Esophagus squamous epithelium (tissue), 5 donors: ENCODE measurements at regions not wholly inside any gene's neighbourhood (a gene's known extent, or its start where the extent isn't known, plus 50 kb on each side); places are given as distances from the start of the nearest gene placed in this dataset.

Source experiments
- DNase-seq: peaks from one replicate; lab custom pipeline; 2025; lab: John Stamatoyannopoulos, UW
- H3K27ac ChIP-seq, 4 donors: fragments of 200-600 bp; sonication (generic); one replicate each; pipeline ENCODE4 v1.5.1; 2016 to 2019; ENCODE audit warnings: mild to moderate bottlenecking in 1 of 4
- H3K27me3 ChIP-seq, 4 donors: fragments of 200-600 bp; sonication (generic); 1 replicate in 3 of 4; 2 replicates in 1 of 4; pipeline versions ENCODE4 v1.5.1 to v1.6.0; 2017 to 2021; ENCODE audit warnings: antibody characterized with exemption in 1 of 4
- H3K36me3 ChIP-seq, 3 donors: fragments of 200-600 bp; sonication (generic); one replicate each; pipeline ENCODE4 v1.5.1; 2016 to 2019
- H3K4me1 ChIP-seq, 3 donors: fragments of 200-600 bp; sonication (generic); one replicate each; pipeline ENCODE4 v1.5.1; 2017 to 2019
- H3K4me3 ChIP-seq, 4 donors: fragments of 200-600 bp; sonication (generic); 1 replicate in 3 of 4; 2 replicates in 1 of 4; pipeline ENCODE4 v1.5.1; 2016 to 2019; ENCODE audit warnings: mild to moderate bottlenecking in 2 of 4, moderate library complexity in 1 of 4
- H3K9me3 ChIP-seq, 3 donors: fragments of 200-600 bp; sonication (generic); one replicate each; pipeline ENCODE4 v1.5.1; 2016 to 2019
- CTCF ChIP-seq, 6 experiments: fragments of 450-650 bp in 4 of 6; fragments of 200-600 bp in 2 of 6; sonication (generic) in 2 of 6; IDR thresholded peaks; one replicate each; pipeline ENCODE4 v1.5.1; 2016 to 2019; ENCODE audit warnings: antibody characterized with exemption in 6 of 6, mild to moderate bottlenecking in 4 of 6, moderate library complexity in 4 of 6
- POLR2A ChIP-seq, 4 donors: fragments of 450-650 bp; IDR thresholded peaks; one replicate each; pipeline ENCODE4 v1.6.1; 2017; ENCODE audit warnings: antibody characterized with exemption in 4 of 4, mild to moderate bottlenecking in 4 of 4, moderate library complexity in 3 of 4
- WGBS, 2 donors: methylation state at CpG; one replicate each; pipeline ENCODE4 v1.1.5; 2018; 5-methylcytosine and 5-hydroxymethylcytosine counted together
- intact Hi-C: fragments of 100-400 bp; cut with DNase I; formaldehyde crosslinking; loops from one replicate; pipeline ENCODE4 v1.15.0; 2022
- donor health status: DM: yes; HTN: yes; CAD: no.

- Histone ChIP-seq H3K9me3 (no peaks in the 10 kb centered on the region), H3K4me3 (no peak overlapping the region), H3K27ac (no peak overlapping the region), H3K4me1 (no peaks in the 10 kb centered on the region), H3K36me3 (no peaks in the 10 kb centered on the region), H3K27me3 (no peaks in the 10 kb centered on the region)
- TF ChIP-seq CTCF (IDR thresholded peaks at IDR 0.05), result no peak
- DNase-seq, result no peak
- intact Hi-C loops, result no loop called here
Measured at GRCh38 chrY:21091909-21092308, 336.0 kb downstream of the RPS4Y2 start.

GRCh38 chrY:21102507-21102906 is 346.6 kb downstream of the RPS4Y2 start:
- 71% methylated on average over 2 of the region's 2 CpGs; no CpG with 5 or more reads in 1 of the 2 donors for WGBS, 2 donors

DNA sequence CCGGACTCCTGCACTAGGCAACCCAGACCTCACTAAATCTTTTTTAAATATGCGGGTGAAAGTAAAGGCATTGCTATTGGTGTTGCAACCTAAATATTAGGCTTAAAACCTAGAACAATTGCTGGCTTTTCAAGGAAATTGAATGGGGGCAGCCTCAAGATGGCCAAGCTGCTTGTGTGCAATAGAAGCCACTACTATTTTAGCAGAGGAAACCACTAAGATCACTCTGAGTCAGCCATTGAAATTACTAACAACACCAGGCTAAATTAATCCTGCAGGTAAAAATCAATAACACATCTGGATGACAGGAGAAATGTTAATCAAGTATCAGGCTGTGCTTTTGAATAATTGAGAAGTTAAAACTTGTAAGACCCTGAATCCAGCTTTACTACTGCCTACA is 348.0 kb downstream of the RPS4Y2 start:
- TF ChIP-seq POLR2A (IDR thresholded peaks at IDR 0.05), result no peak
- TF ChIP-seq CTCF (IDR thresholded peaks at IDR 0.05), result no peak
- intact Hi-C loops, result no loop called here
- Histone ChIP-seq H3K27me3 (no peaks in the 10 kb centered on the region), H3K9me3 (no peaks in the 10 kb centered on the region), H3K27ac (no peak overlapping the region), H3K4me3 (no peak overlapping the region), H3K4me1 (no peaks in the 10 kb centered on the region), H3K36me3 (no peaks in the 10 kb centered on the region)
- 100% methylated on average over 2 of the region's 2 CpGs; no CpG with 5 or more reads in 1 of the 2 donors for WGBS, 2 donors
- DNase-seq, result no peak

More at GRCh38 chrY:21102507-21102906, 346.6 kb downstream of the RPS4Y2 start:
- H3K27me3 ChIP-seq, result no peaks in the 10 kb centered on the region
- intact Hi-C loops, result no loop called here
- no peak overlapping the region for H3K27ac ChIP-seq
- DNase-seq, result no peak
- no peaks in the 10 kb centered on the region for H3K4me1 ChIP-seq
- H3K36me3 ChIP-seq, result no peaks in the 10 kb centered on the region
- H3K4me3 ChIP-seq, result no peak overlapping the region
- H3K9me3 ChIP-seq, result no peaks in the 10 kb centered on the region
- no peak for TF ChIP-seq CTCF (IDR thresholded peaks at IDR 0.05)
- TF ChIP-seq POLR2A (IDR thresholded peaks at IDR 0.05), result no peak

DNA sequence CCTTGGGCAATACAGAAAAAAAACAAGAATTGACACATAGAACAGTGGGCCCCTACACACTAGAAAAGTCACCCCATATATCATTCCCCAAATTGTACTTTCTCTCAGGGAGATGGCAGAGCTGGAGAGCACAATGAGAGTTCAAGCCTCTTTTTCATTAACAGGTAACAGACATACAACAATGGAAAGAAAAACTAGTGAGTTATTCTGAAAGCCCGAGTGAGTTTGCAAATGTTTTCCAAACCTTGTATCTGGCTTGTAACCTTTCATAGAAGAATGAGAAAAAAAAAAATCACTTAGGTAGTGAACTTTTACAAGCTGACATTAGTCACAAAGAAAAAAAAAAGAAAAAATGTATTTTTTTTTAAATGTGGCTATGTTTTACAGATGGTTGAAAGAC is 349.6 kb downstream of the RPS4Y2 start:
- Histone ChIP-seq H3K27me3 (no peaks in the 10 kb centered on the region), H3K36me3 (no peaks in the 10 kb centered on the region), H3K27ac (no peak overlapping the region), H3K4me3 (no peak overlapping the region), H3K4me1 (no peaks in the 10 kb centered on the region), H3K9me3 (no peaks in the 10 kb centered on the region)
- TF ChIP-seq POLR2A (IDR thresholded peaks at IDR 0.05), result no peak
- TF ChIP-seq CTCF (IDR thresholded peaks at IDR 0.05), result no peak
- intact Hi-C loops, result no loop called here
- 33% methylated on average over 1 of the region's 1 CpG; no CpG with 5 or more reads in 1 of the 2 donors for WGBS, 2 donors
- no peak for DNase-seq

GRCh38 chrY:21111313-21111712 is 355.4 kb downstream of the RPS4Y2 start:
- H3K27ac ChIP-seq, result no peak overlapping the region
- DNase-seq, result no peak
- TF ChIP-seq CTCF (IDR thresholded peaks at IDR 0.05) (no peak), POLR2A (IDR thresholded peaks at IDR 0.05) (no peak)
- no peaks in the 10 kb centered on the region for H3K9me3 ChIP-seq
- no peaks in the 10 kb centered on the region for H3K4me1 ChIP-seq
- H3K4me3 ChIP-seq, result no peak overlapping the region
- no peaks in the 10 kb centered on the region for H3K36me3 ChIP-seq
- H3K27me3 ChIP-seq, result no peaks in the 10 kb centered on the region
- WGBS, 2 donors, result no CpG with 5 or more reads among the region's 1 CpG
- intact Hi-C loops, result no loop called here
